DMS153 treated with DMSO at 0.1 percent for 48 hours (cell line): ENCODE measurements at regions not wholly inside any gene's neighbourhood (a gene's known extent, or its start where the extent isn't known, plus 50 kb on each side); places are given as distances from the start of the nearest gene placed in this dataset.
"Not testable (repeated sequence)": the region's sequence is repeated elsewhere in the genome, so short reads cannot be mapped to it uniquely, and the experiment has no call there.

Experiments
- DNase-seq: peaks from one replicate; lab custom pipeline; 2025; ENCODE audit not compliant: unreplicated experiment; lab: John Stamatoyannopoulos, UW

DNA sequence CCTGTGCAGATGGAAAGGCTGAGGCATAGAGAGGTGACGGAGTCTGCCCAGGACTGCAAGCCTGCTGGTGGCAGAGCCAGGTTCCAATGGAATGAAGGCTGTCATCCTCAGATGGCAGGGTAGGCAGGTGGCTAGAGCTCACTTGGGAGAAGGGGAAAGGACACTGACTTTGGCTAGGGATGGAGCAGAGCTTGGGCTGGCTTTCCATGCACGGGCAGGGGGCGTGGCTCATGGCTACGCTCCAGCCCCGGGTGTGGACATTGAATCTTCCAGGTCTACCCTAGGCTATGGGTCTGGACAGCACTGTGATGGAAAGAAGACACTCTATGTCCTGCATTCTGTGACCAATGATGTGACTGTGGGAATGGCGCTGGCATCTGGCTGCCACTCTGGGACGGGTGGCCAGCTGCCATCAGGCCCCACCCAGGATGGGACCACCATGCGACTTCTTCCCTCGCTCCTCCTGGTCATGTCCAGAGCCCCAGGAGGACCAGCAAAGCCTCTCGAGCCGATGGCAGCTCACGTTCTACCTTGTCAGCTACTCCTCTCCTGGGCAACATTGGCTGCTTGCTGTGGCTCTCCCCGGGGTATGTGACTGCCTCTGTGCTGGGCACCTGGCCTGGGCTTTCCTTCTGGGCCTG, 398.7 kb downstream of the TMEM121 start:
- no peak for DNase-seq

GRCh38 chr14:105925615-105926372, 399.4 kb downstream of the TMEM121 start:
- DNase-seq, result no peak

DNA sequence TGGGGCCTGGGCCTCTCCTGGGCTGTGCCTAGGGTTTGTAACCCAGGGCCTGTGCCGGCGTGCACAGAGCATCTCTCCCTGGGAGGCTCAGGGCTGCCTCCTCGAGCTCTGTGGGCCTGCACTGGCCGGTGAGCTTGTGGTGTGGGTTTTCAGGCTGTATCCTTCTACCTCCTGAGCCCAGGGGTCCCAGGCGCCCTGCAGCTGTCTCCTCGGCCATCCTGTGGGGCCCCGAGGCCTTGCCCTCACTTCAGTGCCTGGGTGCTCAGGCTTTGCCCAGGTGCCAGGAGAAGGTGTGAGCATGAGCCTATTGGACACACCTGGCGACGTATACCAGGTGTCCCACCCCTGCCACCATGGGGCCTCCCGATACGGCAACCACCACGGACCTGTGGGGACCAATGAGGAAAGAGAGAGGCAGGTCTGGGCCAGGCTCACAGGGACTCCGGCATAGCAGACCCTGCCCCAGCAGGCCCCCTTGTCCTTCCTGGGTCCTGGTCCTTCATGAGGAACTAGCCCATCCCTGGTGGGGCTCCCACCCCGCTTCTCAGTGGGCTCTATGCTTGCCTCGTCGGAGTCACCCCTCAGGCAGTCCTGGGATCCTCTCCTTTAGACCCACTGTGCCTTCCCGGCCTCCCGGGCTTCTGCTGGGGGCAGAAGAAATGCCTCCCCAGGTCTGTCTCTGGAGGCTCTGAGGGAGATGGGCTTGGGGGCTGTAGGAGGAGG, 400.2 kb downstream of the TMEM121 start:
- DNase-seq, result no peak

DNA sequence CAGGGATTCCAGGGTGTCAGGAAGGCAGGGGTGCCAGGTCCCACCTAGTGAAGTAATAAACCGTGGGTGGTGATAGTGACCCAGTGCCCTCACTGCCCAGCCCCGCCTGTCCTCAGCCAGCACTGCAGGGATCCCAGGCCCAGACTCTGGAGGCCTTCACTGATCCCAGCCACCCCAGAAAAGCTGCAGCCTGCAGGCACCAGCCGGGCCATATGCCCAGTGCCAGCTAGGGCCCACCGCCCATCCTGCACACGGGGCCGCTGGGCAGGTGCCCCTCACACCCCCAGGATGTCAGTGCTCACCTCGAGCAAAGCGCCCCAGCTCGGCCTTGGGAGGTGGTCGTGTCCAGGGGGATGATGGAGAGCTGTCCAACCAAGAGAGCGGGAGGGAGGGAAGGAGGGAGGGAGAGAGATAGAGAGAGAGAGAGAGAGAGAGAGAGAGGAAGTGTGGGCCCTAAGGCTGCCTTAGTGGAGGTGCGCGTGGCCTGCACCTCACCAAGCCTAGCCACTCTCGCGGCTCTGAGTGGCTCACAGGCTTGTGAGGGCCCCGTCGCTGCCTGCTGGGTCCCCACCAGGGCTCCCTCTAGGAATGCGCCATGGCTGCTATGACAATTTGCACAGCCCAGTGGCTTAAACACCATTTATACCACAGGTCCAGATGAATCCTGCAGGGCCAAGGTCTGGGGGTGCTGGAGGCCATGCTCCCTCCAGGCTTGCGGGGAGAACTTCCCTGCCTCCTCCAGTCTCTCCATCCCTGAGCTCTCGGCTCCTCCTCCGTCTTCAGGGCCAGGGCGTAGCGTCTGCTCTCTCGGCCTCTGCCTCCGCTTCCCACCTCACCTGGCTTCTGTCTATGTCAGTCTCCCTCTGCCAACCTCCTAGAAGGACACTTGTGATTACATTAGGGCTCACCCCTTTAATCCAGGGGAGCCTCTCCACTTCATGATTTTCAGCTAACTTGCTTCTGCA, 401.0 kb downstream of the TMEM121 start:
- DNase-seq, result no peak

DNA sequence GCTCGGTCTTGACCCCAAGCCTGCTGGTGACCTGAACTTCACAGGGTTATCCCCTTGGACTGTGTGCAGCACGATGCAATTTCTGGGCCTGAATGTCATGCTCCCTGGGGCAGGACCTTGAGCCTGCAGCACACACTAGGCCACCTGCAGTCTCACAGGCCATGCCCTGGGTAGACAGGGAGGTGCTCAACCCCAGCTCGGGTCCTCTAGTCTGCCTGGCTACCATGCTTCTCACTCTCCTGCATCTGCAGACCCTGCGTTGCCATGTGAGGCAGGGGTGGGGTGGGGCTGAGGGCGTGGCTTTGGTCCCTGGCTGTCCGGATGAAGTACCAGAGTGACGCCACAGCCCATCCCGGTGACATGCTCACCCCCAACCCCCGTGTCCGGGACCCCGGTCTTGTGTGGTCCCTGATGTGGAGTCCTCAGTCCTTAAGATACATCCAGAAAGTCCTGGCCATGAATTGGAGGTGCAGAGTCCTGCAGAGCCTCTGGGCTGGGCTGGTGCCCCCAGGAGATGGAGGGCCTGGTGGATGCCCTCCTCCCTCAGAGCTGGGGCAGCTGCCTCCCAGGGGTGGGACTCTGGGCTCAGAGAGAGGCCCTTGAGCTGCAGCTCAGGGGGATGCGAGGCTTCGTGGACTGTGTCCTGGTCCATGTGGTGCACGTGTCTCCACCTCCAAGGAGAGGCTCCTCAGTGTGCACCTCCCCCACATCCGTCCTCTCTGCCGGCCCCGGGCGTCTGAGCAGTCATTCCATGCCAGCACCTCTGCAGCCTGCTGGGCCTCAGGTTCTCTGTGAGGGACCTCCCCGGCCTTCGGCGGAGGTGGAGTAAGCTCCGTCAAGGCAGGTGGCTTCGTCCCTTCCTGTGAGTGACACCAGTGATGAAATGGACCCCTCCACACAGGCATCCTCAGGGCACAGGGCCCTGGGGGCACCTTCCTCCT, 402.1 kb downstream of the TMEM121 start:
- not testable (repeated sequence) for DNase-seq

DNA sequence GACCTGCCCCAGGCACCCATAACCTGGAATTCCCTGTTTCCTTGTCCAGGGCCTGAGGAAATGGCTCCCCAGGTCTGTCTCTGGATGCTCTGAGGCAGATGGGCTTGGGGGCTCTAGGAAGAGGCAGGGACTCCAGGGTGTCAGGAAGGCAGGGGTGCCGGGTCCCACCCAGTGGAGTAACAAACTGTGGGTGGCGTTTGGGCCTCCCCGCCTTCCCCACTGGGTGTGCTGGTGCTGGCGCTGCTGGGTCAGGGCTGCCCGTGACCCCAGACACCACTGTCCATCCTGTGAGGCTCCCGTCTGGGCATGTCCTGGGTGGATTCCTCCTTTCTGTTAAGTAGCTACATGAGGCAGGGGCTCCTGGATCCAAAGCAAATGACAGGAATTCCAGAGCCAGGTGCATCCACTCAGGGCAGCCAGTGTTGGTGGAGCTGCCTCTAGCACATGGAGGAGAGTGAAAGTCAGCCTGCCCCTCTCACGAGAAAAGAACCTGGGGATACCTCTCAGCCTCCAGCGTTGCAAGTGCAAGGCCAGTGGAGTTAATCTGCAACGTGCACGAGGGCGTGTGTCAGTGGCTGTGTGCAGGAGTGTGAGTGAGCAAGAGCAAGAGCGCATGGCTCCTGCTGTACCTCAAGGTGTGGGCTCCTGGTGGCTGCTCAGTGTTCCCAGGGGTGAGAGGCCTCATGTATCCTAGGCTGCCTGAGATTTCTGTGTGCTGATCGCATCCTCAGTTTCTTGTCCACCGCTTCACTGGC, 403.1 kb downstream of the TMEM121 start:
- DNase-seq, result no peak

DNA sequence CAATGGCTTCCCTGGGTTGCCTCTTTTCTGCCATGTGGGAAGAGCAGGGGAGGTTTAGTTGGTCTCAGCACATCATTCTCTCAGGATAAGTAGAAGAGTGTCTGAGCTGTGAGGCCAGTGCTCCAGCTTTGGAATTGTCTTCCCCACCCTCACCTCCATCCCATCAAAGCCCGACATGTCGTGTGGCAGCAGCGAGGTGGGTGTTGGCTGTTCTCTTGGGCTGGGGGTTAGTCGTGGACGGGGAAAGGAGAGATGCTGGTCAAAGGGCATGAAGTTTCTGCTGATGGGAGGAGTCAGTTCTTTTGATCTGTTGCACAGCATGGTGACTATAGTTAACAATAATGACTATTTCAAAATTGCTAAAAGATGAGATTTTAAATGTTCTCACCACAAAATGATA, 404.2 kb downstream of the TMEM121 start:
- no peak for DNase-seq

DNA sequence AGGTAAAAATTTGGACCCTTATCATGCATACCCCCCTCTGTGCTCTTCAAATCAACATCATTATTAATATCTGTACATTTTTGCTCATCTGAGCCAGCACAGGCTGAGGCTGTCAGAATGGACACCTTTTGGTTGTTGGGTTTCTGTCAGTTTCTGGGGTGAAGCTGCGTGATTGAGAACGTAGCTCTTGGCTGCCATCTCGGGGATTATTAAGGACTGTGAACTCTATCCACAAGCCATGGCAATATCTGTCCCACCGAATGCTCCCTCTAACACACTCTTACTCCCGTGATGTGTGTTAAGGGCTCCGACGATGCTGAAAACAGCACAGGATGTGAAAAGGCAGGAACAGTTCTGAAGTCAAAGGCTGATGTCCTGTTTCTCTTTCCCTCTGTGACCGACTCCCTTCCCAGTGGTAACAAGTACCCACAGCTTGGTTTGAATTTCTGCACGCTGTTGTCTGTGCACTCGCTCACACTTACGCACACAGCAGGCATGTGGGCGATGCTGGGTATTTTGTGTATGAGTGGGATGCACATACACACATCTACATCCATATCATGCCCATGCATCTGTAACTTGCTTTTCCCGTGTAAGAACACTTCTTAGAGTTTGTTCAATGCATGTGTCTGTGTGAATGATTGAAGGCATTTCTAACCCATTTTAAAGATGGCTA, 405.6 kb downstream of the TMEM121 start:
- DNase-seq, result no peak

DNA sequence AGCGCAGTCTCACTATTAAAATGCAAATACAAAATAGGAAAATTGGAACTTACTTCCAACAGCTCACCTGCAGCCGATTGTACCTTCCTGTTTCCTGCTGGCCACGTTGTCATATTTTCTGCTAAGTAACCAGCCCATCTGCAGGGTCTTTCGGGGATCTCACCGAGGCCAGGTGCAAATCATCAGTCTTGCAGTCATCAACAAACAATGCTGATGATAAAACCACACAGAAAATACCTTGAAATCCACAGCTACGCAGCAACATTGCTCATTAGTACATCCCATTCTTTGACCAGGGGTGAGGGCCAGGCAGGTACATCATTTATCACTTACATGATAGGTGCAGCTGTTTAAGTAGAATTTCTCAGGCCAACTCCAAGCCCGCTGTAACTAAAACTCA, 406.9 kb downstream of the TMEM121 start:
- DNase-seq, result no peak

GRCh38 chr14:105935384-105935783, 409.0 kb downstream of the TMEM121 start:
- DNase-seq, result no peak

GRCh38 chr14:105937253-105938054, 411.1 kb downstream of the TMEM121 start:
- no peak for DNase-seq

DNA sequence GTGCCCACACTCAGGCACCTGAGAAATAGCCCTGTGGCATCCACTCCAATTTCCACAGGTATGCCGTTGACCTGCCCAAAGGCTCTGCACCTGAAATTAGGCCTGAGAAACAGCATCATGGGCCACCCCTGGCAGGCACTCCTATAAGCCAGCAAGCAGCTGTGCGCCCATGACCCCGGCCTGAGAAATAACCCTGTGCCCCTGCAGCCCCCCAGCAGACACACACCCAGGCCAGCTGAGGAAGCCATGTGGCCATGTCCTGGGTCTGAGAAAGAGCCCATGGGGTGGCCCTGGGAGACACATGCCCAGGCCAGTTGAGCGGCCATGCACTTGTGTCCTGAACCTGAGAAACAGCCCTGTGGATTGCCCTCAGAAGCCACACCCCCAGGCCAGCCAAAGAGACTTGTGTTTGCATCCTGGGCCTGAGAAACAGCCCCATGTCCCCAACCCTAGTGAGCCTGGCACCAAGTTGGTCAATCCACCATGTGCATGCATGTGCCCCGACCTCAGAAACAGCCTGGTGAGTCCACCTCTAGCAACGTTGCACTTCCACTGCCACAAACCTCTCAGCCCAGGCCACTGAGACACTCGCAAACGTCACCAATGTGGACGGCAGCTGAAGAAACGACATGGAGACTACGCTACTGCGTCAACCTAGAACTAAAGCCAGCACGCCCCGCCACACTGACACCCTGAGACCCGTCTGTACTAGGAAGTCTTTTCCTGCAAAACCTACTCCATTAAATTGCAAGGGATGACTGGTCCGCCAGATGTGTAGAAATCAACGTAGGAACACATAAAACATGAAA, 411.9 kb downstream of the TMEM121 start:
- DNase-seq, result no peak

DNA sequence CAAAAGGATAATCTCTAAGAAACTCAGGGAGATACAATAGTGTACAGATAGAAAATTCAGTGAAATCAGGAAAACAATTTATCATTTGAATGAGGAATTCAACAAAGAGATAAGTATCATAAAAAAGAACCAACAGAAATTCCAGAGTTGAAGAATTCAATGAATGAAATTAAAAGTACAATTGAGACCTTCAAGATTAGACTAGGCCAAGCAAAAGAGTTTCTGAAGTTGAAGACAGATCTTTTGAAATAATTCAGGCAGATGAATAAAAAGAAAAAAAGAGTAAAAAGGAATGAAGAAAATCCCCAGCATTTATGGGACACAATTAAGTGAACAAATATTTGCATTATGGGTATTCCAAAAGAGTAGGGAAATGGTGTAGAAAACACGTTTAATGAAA, 412.6 kb downstream of the TMEM121 start:
- DNase-seq, result no peak

DNA sequence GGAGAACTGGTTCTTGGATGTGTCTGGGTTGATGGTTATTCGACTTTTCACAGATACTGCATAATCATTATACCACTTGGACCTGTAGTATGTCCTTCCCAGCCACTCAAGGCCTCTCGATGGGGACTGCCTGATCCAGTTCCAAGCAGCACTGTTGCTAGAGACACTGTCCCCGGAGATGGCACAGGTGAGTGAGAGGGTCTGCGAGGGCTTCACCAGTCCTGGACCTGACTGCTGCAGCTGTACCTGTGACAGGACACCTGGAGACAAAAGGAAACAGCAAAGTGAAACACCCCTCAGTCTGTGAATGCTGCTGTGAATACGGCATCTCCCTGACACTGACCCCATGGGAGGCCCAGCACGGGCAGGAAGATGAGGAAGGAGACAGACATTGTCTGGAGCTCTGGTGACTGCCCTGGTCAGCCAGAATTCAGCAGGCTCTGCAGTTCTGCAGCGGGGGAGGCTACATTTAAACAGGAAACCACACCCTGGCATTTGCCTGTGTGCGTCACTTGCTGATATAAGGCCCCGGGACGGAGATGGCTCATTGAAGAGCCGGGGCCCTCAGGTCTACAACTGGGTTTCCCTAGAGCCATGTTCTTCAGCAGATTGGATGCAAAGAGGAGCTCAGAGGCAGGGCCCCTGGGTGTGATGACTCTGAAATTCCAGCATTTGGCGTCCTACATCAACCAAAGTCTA, 413.6 kb downstream of the TMEM121 start:
- DNase-seq, result no peak

GRCh38 chr14:105940534-105941225, 414.3 kb downstream of the TMEM121 start:
- no peak for DNase-seq
